PC-9 (cell line): ENCODE measurements at regions not wholly inside any gene's neighbourhood (a gene's known extent, or its start where the extent isn't known, plus 50 kb on each side); places are given as distances from the start of the nearest gene placed in this dataset.
"Not testable (repeated sequence)": the region's sequence is repeated elsewhere in the genome, so short reads cannot be mapped to it uniquely, and the experiment has no call there.

Source experiments
- BruUV-seq: library from RNA; stranded (reverse); fragments of 400-500 nt; replicated peaks from 2 replicates; lab custom pipeline; 2021; lab: Mats Ljungman, UMichigan
- CTCF ChIA-PET: fragments of 300-600 bp; sonication (Branson Sonifier 250); formaldehyde crosslinking; loops from one replicate; lab custom pipeline; 2022; ENCODE audit warnings: antibody characterized with exemption; lab: Charles Lee
- POLR2A ChIA-PET: fragments of 300-600 bp; sonication (Branson Sonifier 250); formaldehyde crosslinking; loops from one replicate; lab custom pipeline; 2022; ENCODE audit warnings: antibody characterized with exemption; ENCODE audit not compliant: unreplicated experiment; lab: Charles Lee
- DNase-seq, 2 experiments: peaks; one replicate each; pipeline versions ENCODE4 v3.0.0 to v3.0.0-alpha.2; 2015 to 2022; ENCODE audit warnings: mixed read lengths in 1 of 2
- H2AFZ ChIP-seq: fragments of 200-600 bp; sonication (generic); 2 replicates; pipeline ENCODE4 v1.8.1; 2017; ENCODE audit warnings: antibody characterized with exemption
- H3F3A ChIP-seq: fragments of 200-600 bp; sonication (generic); 2 replicates; pipeline ENCODE4 v1.8.1; 2017; ENCODE audit warnings: antibody characterized with exemption, mild to moderate bottlenecking, low read depth; ENCODE audit not compliant: insufficient read depth
- H3K27ac ChIP-seq: fragments of 200-600 bp; sonication (generic); 2 replicates; pipeline ENCODE4 v1.6.1; 2016; ENCODE audit warnings: mixed run types
- H3K27me3 ChIP-seq: fragments of 200-600 bp; sonication (generic); 2 replicates; pipeline ENCODE4 v1.6.1; 2016; ENCODE audit warnings: low read depth, mixed run types; ENCODE audit not compliant: insufficient read depth
- H3K36me3 ChIP-seq: fragments of 200-600 bp; sonication (generic); 2 replicates; pipeline ENCODE4 v1.6.1; 2016; ENCODE audit warnings: low read depth, mixed run types
- H3K4me1 ChIP-seq: fragments of 200-600 bp; sonication (generic); replicated peaks from 2 replicates; pipeline ENCODE4 v1.6.1; 2016; ENCODE audit warnings: mixed run types; ENCODE audit not compliant: insufficient read depth
- H3K4me2 ChIP-seq: fragments of 200-600 bp; sonication (generic); 2 replicates; pipeline ENCODE4 v1.6.1; 2017; ENCODE audit warnings: mixed run types
- H3K4me3 ChIP-seq: fragments of 200-600 bp; sonication (generic); 2 replicates; pipeline ENCODE4 v1.6.1; 2016; ENCODE audit warnings: mixed run types
- H3K79me2 ChIP-seq: fragments of 200-600 bp; sonication (generic); 2 replicates; pipeline ENCODE4 v1.6.1; 2017; ENCODE audit warnings: low read depth, mixed run types
- H3K9me2 ChIP-seq: fragments of 200-600 bp; sonication (generic); 2 replicates; pipeline ENCODE4 v1.8.1; 2017; ENCODE audit warnings: mild to moderate bottlenecking; ENCODE audit not compliant: insufficient read depth
- H3K9me3 ChIP-seq: fragments of 200-600 bp; sonication (generic); 2 replicates; pipeline ENCODE4 v1.8.1; 2016; ENCODE audit warnings: low read depth; ENCODE audit not compliant: insufficient read depth
- H4K20me1 ChIP-seq: fragments of 200-600 bp; sonication (generic); 2 replicates; pipeline ENCODE4 v1.8.1; 2017; ENCODE audit not compliant: insufficient read depth
- EZH2 ChIP-seq: fragments of 200-600 bp; sonication (generic); IDR thresholded peaks from 2 replicates; pipeline ENCODE4 v1.8.0; 2017; ENCODE audit warnings: antibody characterized with exemption, low read depth
- intact Hi-C: fragments of 100-400 bp; cut with micrococcal nuclease; formaldehyde crosslinking; loops from one replicate; pipeline ENCODE4 v1.10.0; 2022; ENCODE audit not compliant: unreplicated experiment
- TF ChIP-seq, protein P1 (sequence below): fragments of 200-600 bp; sonication (generic); conservative IDR thresholded peaks from 2 replicates; pipeline ENCODE4 v1.6.1; 2017; ENCODE audit warnings: mixed run types, antibody characterized with exemption, mild to moderate bottlenecking, moderate library complexity

GRCh38 chr18:51355841-51356240, 158.4 kb upstream of the MEX3C start:
- H4K20me1 ChIP-seq = no peaks in the 10 kb centered on the region
- no peaks in the 10 kb centered on the region for H3F3A ChIP-seq
- intact Hi-C loops = no loop called here
- no peak overlapping the region for H3K4me2 ChIP-seq
- no TSS peak for BruUV-seq
- no peaks in the 10 kb centered on the region; the same call in 1 of the 2 replicates for H3K9me2 ChIP-seq
- POLR2A ChIA-PET = no interaction called here
- CTCF ChIA-PET = no interaction called here
- no peak for DNase-seq
- no peak overlapping the region for H3K27ac ChIP-seq
- H3K36me3 ChIP-seq = no peaks in the 10 kb centered on the region
- H3K79me2 ChIP-seq = no peaks in the 10 kb centered on the region
- H3K9me3 ChIP-seq = no peaks in the 10 kb centered on the region
- H3K27me3 ChIP-seq = no peaks in the 10 kb centered on the region; the same call in 1 of the 2 replicates
- TF ChIP-seq, protein P1, sequence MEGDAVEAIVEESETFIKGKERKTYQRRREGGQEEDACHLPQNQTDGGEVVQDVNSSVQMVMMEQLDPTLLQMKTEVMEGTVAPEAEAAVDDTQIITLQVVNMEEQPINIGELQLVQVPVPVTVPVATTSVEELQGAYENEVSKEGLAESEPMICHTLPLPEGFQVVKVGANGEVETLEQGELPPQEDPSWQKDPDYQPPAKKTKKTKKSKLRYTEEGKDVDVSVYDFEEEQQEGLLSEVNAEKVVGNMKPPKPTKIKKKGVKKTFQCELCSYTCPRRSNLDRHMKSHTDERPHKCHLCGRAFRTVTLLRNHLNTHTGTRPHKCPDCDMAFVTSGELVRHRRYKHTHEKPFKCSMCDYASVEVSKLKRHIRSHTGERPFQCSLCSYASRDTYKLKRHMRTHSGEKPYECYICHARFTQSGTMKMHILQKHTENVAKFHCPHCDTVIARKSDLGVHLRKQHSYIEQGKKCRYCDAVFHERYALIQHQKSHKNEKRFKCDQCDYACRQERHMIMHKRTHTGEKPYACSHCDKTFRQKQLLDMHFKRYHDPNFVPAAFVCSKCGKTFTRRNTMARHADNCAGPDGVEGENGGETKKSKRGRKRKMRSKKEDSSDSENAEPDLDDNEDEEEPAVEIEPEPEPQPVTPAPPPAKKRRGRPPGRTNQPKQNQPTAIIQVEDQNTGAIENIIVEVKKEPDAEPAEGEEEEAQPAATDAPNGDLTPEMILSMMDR = no peak
- TF ChIP-seq EZH2 = no peak
- no peak overlapping the region for H3K4me3 ChIP-seq
- H3K4me1 ChIP-seq = no peaks in the 10 kb centered on the region
- no peak overlapping the region for H2AFZ ChIP-seq

GRCh38 chr18:51360301-51360700, 162.8 kb upstream of the MEX3C start:
- H3K4me1 ChIP-seq, DNase-seq, H3K36me3 ChIP-seq, H4K20me1 ChIP-seq, intact Hi-C loops, H3K4me3 ChIP-seq, H3K9me3 ChIP-seq, POLR2A ChIA-PET, H3K27ac ChIP-seq, CTCF ChIA-PET, BruUV-seq, H3K79me2 ChIP-seq, H3F3A ChIP-seq, H3K27me3 ChIP-seq, H2AFZ ChIP-seq, H3K4me2 ChIP-seq, H3K9me2 ChIP-seq: not testable (repeated sequence)

DNA sequence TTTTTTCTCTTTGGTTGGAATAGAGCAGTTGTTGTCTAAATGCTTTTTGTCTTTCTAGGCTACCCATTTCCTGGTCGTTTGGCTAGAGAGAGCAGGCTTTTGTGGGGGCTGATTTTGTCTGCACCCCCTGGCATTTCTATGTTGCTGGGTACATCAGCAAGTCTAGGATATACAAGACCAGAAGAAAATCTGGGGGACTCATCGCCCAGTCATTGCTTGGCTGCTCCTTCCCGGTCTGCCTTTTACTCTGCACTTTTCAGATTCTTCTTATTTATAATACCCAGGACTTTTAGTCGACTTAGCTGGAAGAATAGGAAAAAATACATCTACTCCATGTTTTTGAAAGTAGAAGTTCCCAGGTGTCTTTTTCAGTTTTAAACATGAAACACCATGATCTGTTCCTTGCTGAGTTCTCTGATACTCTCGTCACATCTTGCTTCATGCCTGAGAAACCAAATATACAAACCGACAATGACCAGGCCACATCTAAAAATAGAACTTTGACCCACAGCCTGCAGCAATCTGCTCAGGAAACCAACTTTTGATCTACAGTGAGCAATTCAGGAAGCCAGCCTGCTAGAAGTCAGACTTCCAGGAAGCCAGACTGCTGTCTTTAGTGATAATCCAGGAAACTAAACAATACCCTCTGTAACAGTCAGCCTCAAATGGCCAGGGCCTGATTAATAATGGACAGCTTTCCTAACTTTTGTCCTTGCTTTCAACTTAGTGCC, 163.8 kb upstream of the MEX3C start:
- Histone ChIP-seq H2AFZ (no peak overlapping the region), H3K27me3 (no peaks in the 10 kb centered on the region), H3K27ac (no peak overlapping the region), H4K20me1 (no peaks in the 10 kb centered on the region), H3F3A (no peaks in the 10 kb centered on the region), H3K9me2 (no peaks in the 10 kb centered on the region), H3K4me3 (no peak overlapping the region), H3K4me1 (no peaks in the 10 kb centered on the region), H3K36me3 (no peaks in the 10 kb centered on the region), H3K4me2 (no peak overlapping the region), H3K79me2 (no peaks in the 10 kb centered on the region), H3K9me3 (no peaks in the 10 kb centered on the region)
- TF ChIP-seq EZH2 = no peak
- TF ChIP-seq, protein P1 = no peak
- POLR2A ChIA-PET = no interaction called here
- no TSS peak for BruUV-seq
- intact Hi-C loops = no loop called here
- no peak for DNase-seq
- CTCF ChIA-PET = no interaction called here

DNA sequence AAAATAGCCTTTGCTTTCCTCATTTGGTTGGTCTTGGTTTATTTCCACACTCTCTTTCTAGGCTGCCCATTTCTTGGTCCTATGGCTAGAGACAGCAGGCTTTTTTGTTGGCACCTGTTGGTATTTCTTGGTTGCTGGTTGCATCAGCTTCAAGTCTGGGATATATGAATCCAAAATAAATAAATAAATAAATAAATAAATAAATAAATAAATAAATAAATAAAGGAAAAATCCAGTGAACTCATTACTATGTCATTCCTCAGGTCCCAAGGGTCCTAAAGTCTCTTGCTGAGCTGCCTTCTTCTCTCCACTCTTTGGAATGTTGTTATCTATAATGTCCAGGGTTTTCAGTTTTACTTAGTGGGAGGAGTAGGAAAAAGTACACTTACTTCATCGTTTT, 165.9 kb upstream of the MEX3C start:
- H3K4me3 ChIP-seq = no peak overlapping the region
- no peaks in the 10 kb centered on the region for H3K9me2 ChIP-seq
- TF ChIP-seq, protein P1 = no peak
- no peak for TF ChIP-seq EZH2
- intact Hi-C loops = no loop called here
- H3K27me3 ChIP-seq = no peaks in the 10 kb centered on the region
- H3K9me3 ChIP-seq = no peaks in the 10 kb centered on the region
- CTCF ChIA-PET = no interaction called here
- POLR2A ChIA-PET = no interaction called here
- H3K27ac ChIP-seq = no peak overlapping the region
- no peaks in the 10 kb centered on the region for H3K79me2 ChIP-seq
- H2AFZ ChIP-seq = no peak overlapping the region
- DNase-seq = no peak
- no peaks in the 10 kb centered on the region for H4K20me1 ChIP-seq
- H3F3A ChIP-seq = no peaks in the 10 kb centered on the region
- H3K36me3 ChIP-seq = no peaks in the 10 kb centered on the region
- H3K4me2 ChIP-seq = no peak overlapping the region
- no TSS peak for BruUV-seq
- no peaks in the 10 kb centered on the region for H3K4me1 ChIP-seq
